Ishikawa (cell line): ENCODE measurements at regions not wholly inside any gene's neighbourhood (a gene's known extent, or its start where the extent isn't known, plus 50 kb on each side); places are given as distances from the start of the nearest gene placed in this dataset.

ENCODE experiments used
- CEBPB ChIP-seq: IDR thresholded peaks from 2 replicates; pipeline ENCODE4 v1.6.1; 2012
- CREB1 ChIP-seq: IDR thresholded peaks from 2 replicates; pipeline ENCODE4 v1.6.1; 2012; ENCODE audit warnings: low read depth
- EGR1 ChIP-seq: IDR thresholded peaks from 2 replicates; pipeline ENCODE4 v1.6.1; 2012
- EP300 ChIP-seq: IDR thresholded peaks from 2 replicates; pipeline ENCODE4 v1.6.1; 2012; ENCODE audit warnings: borderline replicate concordance
- FOXM1 ChIP-seq: IDR thresholded peaks from 2 replicates; pipeline ENCODE4 v1.6.1; 2012; ENCODE audit warnings: low read depth, borderline replicate concordance
- NFIC ChIP-seq: IDR thresholded peaks from 2 replicates; pipeline ENCODE4 v1.6.1; 2012
- RAD21 ChIP-seq: IDR thresholded peaks from 2 replicates; pipeline ENCODE4 v1.6.1; 2012; ENCODE audit warnings: low read depth
- REST ChIP-seq: IDR thresholded peaks from 2 replicates; pipeline ENCODE4 v1.6.1; 2012; ENCODE audit warnings: low read depth, mild to moderate bottlenecking
- TAF1 ChIP-seq: IDR thresholded peaks from 2 replicates; pipeline ENCODE4 v1.6.1; 2012; ENCODE audit warnings: low read depth, mild to moderate bottlenecking
- TCF12 ChIP-seq: IDR thresholded peaks from 2 replicates; pipeline ENCODE4 v1.6.1; 2012; ENCODE audit warnings: low read depth
- TEAD4 ChIP-seq: IDR thresholded peaks from 2 replicates; pipeline ENCODE4 v1.6.1; 2012
- USF1 ChIP-seq: IDR thresholded peaks from 2 replicates; pipeline ENCODE4 v1.6.1; 2012
- YY1 ChIP-seq: IDR thresholded peaks from 2 replicates; pipeline ENCODE4 v1.6.1; 2012; ENCODE audit warnings: low read depth
- ZBTB7A ChIP-seq: IDR thresholded peaks from 2 replicates; pipeline ENCODE4 v1.6.1; 2012; ENCODE audit warnings: low read depth
- TF ChIP-seq, protein P1 (sequence below): IDR thresholded peaks from 2 replicates; pipeline ENCODE4 v1.6.1; 2012

GRCh38 chr7:25968205-25968993, 183.6 kb upstream of the NFE2L3 start:
- no peak for TF ChIP-seq TCF12
- TF ChIP-seq FOXM1, result no peak
- no peak for TF ChIP-seq TEAD4
- no peak for TF ChIP-seq RAD21
- TF ChIP-seq, protein P1, sequence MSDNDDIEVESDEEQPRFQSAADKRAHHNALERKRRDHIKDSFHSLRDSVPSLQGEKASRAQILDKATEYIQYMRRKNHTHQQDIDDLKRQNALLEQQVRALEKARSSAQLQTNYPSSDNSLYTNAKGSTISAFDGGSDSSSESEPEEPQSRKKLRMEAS, result no peak
- TF ChIP-seq USF1, result no peak
- TF ChIP-seq EGR1, result no peak
- TF ChIP-seq NFIC, result no peak
- TF ChIP-seq EP300, result no peak
- TF ChIP-seq REST, result no peak
- TF ChIP-seq TAF1, result no peak
- no peak for TF ChIP-seq YY1
- TF ChIP-seq ZBTB7A, result no peak
- TF ChIP-seq CEBPB, result no peak
- no peak for TF ChIP-seq CREB1

DNA sequence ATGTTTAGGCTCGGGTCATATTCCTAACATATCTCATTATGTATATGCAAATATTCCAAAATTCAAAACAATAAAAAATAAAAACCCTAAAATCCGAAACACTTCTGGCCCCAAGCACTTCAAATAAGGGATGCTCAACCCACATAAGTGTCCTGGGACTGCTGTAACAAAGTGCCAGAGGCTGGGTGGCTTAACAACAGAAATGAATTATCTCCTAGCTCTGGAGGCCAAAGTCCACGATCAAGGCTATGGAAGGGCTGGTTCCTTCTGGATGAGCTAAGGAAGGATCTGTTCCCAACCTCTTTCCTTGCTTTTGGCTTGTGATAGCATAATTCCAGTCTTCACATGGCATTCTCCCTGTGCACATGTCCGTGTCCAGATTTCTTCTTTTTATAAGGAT, 181.6 kb upstream of the NFE2L3 start:
- TF ChIP-seq USF1, result no peak
- TF ChIP-seq, protein P1, result no peak
- TF ChIP-seq EP300, result no peak
- no peak for TF ChIP-seq CEBPB
- TF ChIP-seq NFIC, result no peak
- TF ChIP-seq REST, result no peak
- no peak for TF ChIP-seq RAD21
- no peak for TF ChIP-seq CREB1
- TF ChIP-seq TCF12, result no peak
- no peak for TF ChIP-seq ZBTB7A
- no peak for TF ChIP-seq TEAD4
- no peak for TF ChIP-seq EGR1

DNA sequence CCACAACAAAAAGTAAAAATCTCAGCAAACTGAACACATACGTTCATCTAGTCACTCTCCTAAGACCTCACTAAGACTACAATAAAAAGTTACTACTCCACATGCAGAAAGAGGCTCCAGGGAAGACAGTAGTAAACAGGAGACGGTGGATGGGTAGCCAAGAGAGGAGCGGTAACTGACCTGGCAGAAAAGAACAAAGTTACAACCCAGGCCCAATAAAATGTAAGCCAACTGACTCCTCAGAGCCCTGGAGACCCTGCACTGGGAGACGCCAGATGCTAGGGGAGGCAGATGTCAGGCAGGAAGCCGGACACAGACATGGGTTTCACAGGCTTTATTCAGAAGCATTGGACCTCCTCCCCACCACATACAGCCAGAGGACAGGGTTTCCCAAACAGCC, 181.1 kb upstream of the NFE2L3 start:
- no peak for TF ChIP-seq ZBTB7A
- no peak for TF ChIP-seq CREB1
- TF ChIP-seq TAF1, result no peak
- no peak for TF ChIP-seq EGR1
- TF ChIP-seq YY1, result no peak
- TF ChIP-seq EP300, result no peak

GRCh38 chr7:25976630-25977029, 175.4 kb upstream of the NFE2L3 start:
- TF ChIP-seq USF1 (0 out of 2 replicates have a peak, but pooled peaks have one; percentile 17), YY1 (no peak)

DNA sequence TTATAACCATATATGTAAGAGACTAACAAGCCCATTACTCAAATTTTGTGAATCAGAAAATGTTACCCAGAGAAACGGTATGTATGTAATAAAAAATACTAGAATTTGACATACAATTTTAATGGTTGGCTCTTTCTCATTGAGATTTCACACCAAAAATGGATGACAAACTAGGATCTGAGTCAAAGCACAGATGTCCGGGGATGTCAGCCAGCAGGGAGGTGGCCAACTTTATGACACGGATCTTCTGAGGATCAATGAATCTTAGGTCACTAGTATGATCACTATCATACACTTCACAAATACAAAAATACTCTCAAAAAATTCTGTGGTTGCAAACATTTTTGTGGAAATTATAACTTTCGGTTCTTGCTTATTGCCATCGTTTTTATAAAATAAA, 173.5 kb upstream of the NFE2L3 start:
- no peak for TF ChIP-seq TEAD4
- no peak for TF ChIP-seq CREB1
- TF ChIP-seq EP300, result no peak
- TF ChIP-seq NFIC, result no peak
- no peak for TF ChIP-seq EGR1
- no peak for TF ChIP-seq TAF1
- TF ChIP-seq TCF12, result no peak
- TF ChIP-seq FOXM1, result no peak
- no peak for TF ChIP-seq YY1
- no peak for TF ChIP-seq RAD21
- no peak for TF ChIP-seq REST
- TF ChIP-seq CEBPB, result no peak
- TF ChIP-seq ZBTB7A, result no peak
- no peak for TF ChIP-seq USF1
- TF ChIP-seq, protein P1, result no peak
